Trophoblast cell (in vitro differentiated cells and primary cell): ENCODE measurements at regions not wholly inside any gene's neighbourhood (a gene's known extent, or its start where the extent isn't known, plus 50 kb on each side); places are given as distances from the start of the nearest gene placed in this dataset.

Experiments
- DNase-seq, 2 donors: peaks; one replicate each; pipeline ENCODE4 v3.0.0-alpha.2; 2016
- H2AFZ ChIP-seq: 2 replicates; pipeline ENCODE4 v1.6.1; 2013; ENCODE audit warnings: low read length, moderate library complexity, mild to moderate bottlenecking; ENCODE audit not compliant: insufficient read depth, poor library complexity
- H2AK5ac ChIP-seq: 2 replicates; pipeline ENCODE4 v1.6.1; 2013; ENCODE audit warnings: mild to moderate bottlenecking, low read length
- H2BK120ac ChIP-seq: 2 replicates; pipeline ENCODE4 v1.6.1; 2013; ENCODE audit warnings: low read length, mild to moderate bottlenecking, moderate library complexity; ENCODE audit not compliant: insufficient read depth, poor library complexity
- H2BK12ac ChIP-seq: 2 replicates; pipeline ENCODE4 v1.6.1; 2013; ENCODE audit warnings: mild to moderate bottlenecking, low read length, moderate library complexity
- H2BK5ac ChIP-seq: 2 replicates; pipeline ENCODE4 v1.6.1; 2013; ENCODE audit warnings: low read length, low read depth, moderate library complexity, mild to moderate bottlenecking; ENCODE audit not compliant: poor library complexity
- H3K14ac ChIP-seq: 2 replicates; pipeline ENCODE4 v1.6.1; 2013; ENCODE audit warnings: mild to moderate bottlenecking, low read length
- H3K18ac ChIP-seq: 2 replicates; pipeline ENCODE4 v1.6.1; 2013; ENCODE audit warnings: mild to moderate bottlenecking, low read length
- H3K23ac ChIP-seq: 2 replicates; pipeline ENCODE4 v1.6.1; 2013; ENCODE audit warnings: low read length
- H3K27ac ChIP-seq: 2 replicates; pipeline ENCODE4 v1.5.1; 2013; ENCODE audit warnings: low read depth, mild to moderate bottlenecking, inconsistent platforms, low read length, moderate library complexity
- H3K27me3 ChIP-seq: 2 replicates; pipeline ENCODE4 v1.6.1; 2013; ENCODE audit warnings: inconsistent platforms, mild to moderate bottlenecking, low read length, moderate library complexity; ENCODE audit not compliant: insufficient read depth
- H3K36me3 ChIP-seq, 2 experiments: 1 replicate in 1 of 2; 2 replicates in 1 of 2; pipeline ENCODE4 v1.6.1; 2013; ENCODE audit warnings: low read length in 2 of 2, mild to moderate bottlenecking in 2 of 2, moderate library complexity in 1 of 2; ENCODE audit not compliant: insufficient read depth in 2 of 2, control insufficient read depth in 1 of 2
- H3K4ac ChIP-seq: 2 replicates; pipeline ENCODE4 v1.6.1; 2013; ENCODE audit warnings: low read depth, mild to moderate bottlenecking, low read length, moderate library complexity
- H3K4me1 ChIP-seq, 2 experiments: 1 replicate in 1 of 2; 2 replicates in 1 of 2; pipeline ENCODE4 v1.6.1; 2013; ENCODE audit warnings: low read length in 2 of 2, mild to moderate bottlenecking in 2 of 2, moderate library complexity in 1 of 2; ENCODE audit not compliant: insufficient read depth in 2 of 2, control insufficient read depth in 1 of 2
- H3K4me2 ChIP-seq: 2 replicates; pipeline ENCODE4 v1.6.1; 2013; ENCODE audit warnings: inconsistent platforms, mild to moderate bottlenecking, low read length, moderate library complexity
- H3K4me3 ChIP-seq: 2 replicates; pipeline ENCODE4 v1.5.1; 2013; ENCODE audit warnings: mild to moderate bottlenecking, low read depth, low read length, inconsistent platforms
- H3K79me1 ChIP-seq: one replicate; pipeline ENCODE4 v1.6.1; 2013; ENCODE audit warnings: low read length
- H3K79me2 ChIP-seq: 2 replicates; pipeline ENCODE4 v1.6.1; 2013; ENCODE audit warnings: low read length, mild to moderate bottlenecking; ENCODE audit not compliant: control insufficient read depth, insufficient read depth, poor library complexity
- H3K9ac ChIP-seq: 2 replicates; pipeline ENCODE4 v1.6.1; 2013; ENCODE audit warnings: mild to moderate bottlenecking, low read length
- H3K9me3 ChIP-seq: 2 replicates; pipeline ENCODE4 v1.6.1; 2013; ENCODE audit warnings: low read depth, mild to moderate bottlenecking, control low read depth, inconsistent platforms, low read length; ENCODE audit not compliant: insufficient read depth
- H4K12ac ChIP-seq: 2 replicates; pipeline ENCODE4 v1.6.1; 2013; ENCODE audit warnings: low read depth, mild to moderate bottlenecking, low read length, moderate library complexity
- H4K8ac ChIP-seq: 2 replicates; pipeline ENCODE4 v1.6.1; 2013; ENCODE audit warnings: low read depth, mild to moderate bottlenecking, low read length, moderate library complexity
- H4K91ac ChIP-seq: one replicate; pipeline ENCODE4 v1.6.1; 2013; ENCODE audit warnings: low read depth, mild to moderate bottlenecking, low read length, moderate library complexity
- WGBS: extraction: QIAGEN DNeasy Blood & Tissue Kit; methylation state at CpG from one replicate; pipeline ENCODE4 v1.1.7; 2013; ENCODE audit warnings: missing lambda C conversion rate; ENCODE audit not compliant: insufficient read length, insufficient coverage; ENCODE audit errors: extremely low coverage; 5-methylcytosine and 5-hydroxymethylcytosine counted together

GRCh38 chr10:63987212-63987611 lies 466.0 kb downstream of the REEP3 start:
- Histone ChIP-seq H3K14ac (no peak overlapping the region), H3K79me2 (no peaks in the 10 kb centered on the region), H3K4me2 (no peak overlapping the region), H3K27me3 (no peaks in the 10 kb centered on the region), H3K4me1 (no peaks in the 10 kb centered on the region), H3K36me3 (no peaks in the 10 kb centered on the region), H2BK5ac (no peak overlapping the region), H4K8ac (no peak overlapping the region), H3K79me1 (no peaks in the 10 kb centered on the region), H3K9me3 (peaks cover 16% of the 10 kb centered on the region), H3K23ac (no peak overlapping the region), H2AK5ac (no peak overlapping the region), H3K27ac (no peak overlapping the region), H2BK12ac (no peak overlapping the region), H3K18ac (no peak overlapping the region), H3K4me3 (no peak overlapping the region), H3K4ac (no peak overlapping the region), H2BK120ac (no peak overlapping the region), H4K12ac (no peak overlapping the region), H4K91ac (no peak overlapping the region), H3K9ac (no peak overlapping the region), H2AFZ (no peak overlapping the region)
- DNase-seq: no peak
- WGBS: no CpG with 5 or more reads among the region's 2 CpGs

GRCh38 chr10:63994371-63994770 lies 473.2 kb downstream of the REEP3 start:
- Histone ChIP-seq H3K27me3 (no peaks in the 10 kb centered on the region), H2AK5ac (no peak overlapping the region), H2BK12ac (no peak overlapping the region), H2BK5ac (no peak overlapping the region), H3K27ac (no peak overlapping the region), H3K79me1 (no peaks in the 10 kb centered on the region), H3K36me3 (no peaks in the 10 kb centered on the region), H3K79me2 (no peaks in the 10 kb centered on the region), H3K4me3 (no peak overlapping the region), H2BK120ac (no peak overlapping the region), H3K4me1 (no peaks in the 10 kb centered on the region), H4K8ac (no peak overlapping the region), H3K18ac (no peak overlapping the region), H3K4ac (no peak overlapping the region), H4K91ac (no peak overlapping the region), H3K9me3 (peaks cover 15% of the 10 kb centered on the region), H3K23ac (no peak overlapping the region), H4K12ac (no peak overlapping the region), H3K4me2 (no peak overlapping the region), H3K14ac (no peak overlapping the region), H2AFZ (no peak overlapping the region), H3K9ac (no peak overlapping the region)
- no CpG with 5 or more reads among the region's 7 CpGs for WGBS
- no peak for DNase-seq

- H4K12ac ChIP-seq: no peak overlapping the region
- H3K23ac ChIP-seq: no peak overlapping the region
- no CpG with 5 or more reads among the region's 8 CpGs for WGBS
- H3K4me1 ChIP-seq: no peaks in the 10 kb centered on the region
- no peaks in the 10 kb centered on the region for H3K27me3 ChIP-seq
- no peaks in the 10 kb centered on the region for H3K79me1 ChIP-seq
- H3K4me2 ChIP-seq: no peak overlapping the region
- H3K9ac ChIP-seq: no peak overlapping the region
- H2AK5ac ChIP-seq: no peak overlapping the region
- DNase-seq: peak in 1 of 2 donors; percentile 2
- no peak overlapping the region for H4K91ac ChIP-seq
- H3K18ac ChIP-seq: no peak overlapping the region
- H3K14ac ChIP-seq: no peak overlapping the region
- no peak overlapping the region for H4K8ac ChIP-seq
- H3K27ac ChIP-seq: no peak overlapping the region
- H2BK12ac ChIP-seq: no peak overlapping the region
- H3K9me3 ChIP-seq: no peaks in the 10 kb centered on the region
- no peak overlapping the region for H2BK5ac ChIP-seq
- no peak overlapping the region for H2BK120ac ChIP-seq
- H3K4me3 ChIP-seq: no peak overlapping the region
- no peak overlapping the region for H2AFZ ChIP-seq
- H3K36me3 ChIP-seq: no peaks in the 10 kb centered on the region
- no peaks in the 10 kb centered on the region for H3K79me2 ChIP-seq
- no peak overlapping the region for H3K4ac ChIP-seq
These were observed 486.0 kb downstream of the REEP3 start for GRCh38 chr10:64007157-64007556.

- Histone ChIP-seq H4K12ac (no peak overlapping the region), H2BK5ac (no peak overlapping the region), H3K36me3 (no peaks in the 10 kb centered on the region), H3K4ac (no peak overlapping the region), H4K91ac (no peak overlapping the region), H3K79me2 (no peaks in the 10 kb centered on the region), H3K14ac (no peak overlapping the region), H3K27ac (no peak overlapping the region), H3K27me3 (no peaks in the 10 kb centered on the region), H3K23ac (no peak overlapping the region), H3K4me1 (no peaks in the 10 kb centered on the region), H3K18ac (no peak overlapping the region), H2BK12ac (no peak overlapping the region), H3K9ac (no peak overlapping the region), H2BK120ac (no peak overlapping the region), H3K4me3 (no peak overlapping the region), H3K4me2 (no peak overlapping the region), H3K9me3 (no peaks in the 10 kb centered on the region), H3K79me1 (no peaks in the 10 kb centered on the region), H2AK5ac (no peak overlapping the region), H4K8ac (no peak overlapping the region), H2AFZ (no peak overlapping the region)
- DNase-seq: no peak
These were observed 489.5 kb downstream of the REEP3 start for GRCh38 chr10:64010711-64011110.
